ENCODE measurements at regions not wholly inside any gene's neighbourhood (a gene's known extent, or its start where the extent isn't known, plus 50 kb on each side); places are given as distances from the start of the nearest gene placed in this dataset.

DNA sequence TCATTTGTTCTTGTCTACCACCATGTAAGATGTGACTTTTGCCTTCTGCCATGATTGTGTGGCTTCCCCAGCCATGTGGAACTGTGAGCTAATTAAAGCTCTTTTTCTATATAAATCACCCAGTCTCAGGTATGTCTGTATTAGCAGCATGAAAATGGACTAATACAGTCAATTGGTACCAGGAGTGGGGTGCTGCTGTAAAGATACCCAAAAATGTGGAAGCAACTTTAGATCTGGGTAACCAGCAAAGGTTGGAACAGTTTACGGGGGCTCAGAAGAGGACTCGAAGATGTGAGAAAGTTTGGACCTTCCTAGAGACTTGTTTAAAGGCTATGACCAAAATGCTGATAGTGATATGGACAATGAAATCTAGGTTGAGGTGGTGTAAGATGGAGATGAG is 488.9 kb downstream of the ISL1 start:
- TF ChIP-seq, protein P1, sequence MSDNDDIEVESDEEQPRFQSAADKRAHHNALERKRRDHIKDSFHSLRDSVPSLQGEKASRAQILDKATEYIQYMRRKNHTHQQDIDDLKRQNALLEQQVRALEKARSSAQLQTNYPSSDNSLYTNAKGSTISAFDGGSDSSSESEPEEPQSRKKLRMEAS (CRISPR knock-in tag; IDR thresholded peaks at IDR 0.05): no peak
- TF ChIP-seq ETV6 (CRISPR knock-in tag; IDR thresholded peaks at IDR 0.05) (no peak), ZBTB21 (CRISPR knock-in tag; IDR thresholded peaks at IDR 0.05; ENCODE audit: borderline replicate concordance) (no peak), IRF2 (CRISPR knock-in tag; IDR thresholded peaks at IDR 0.05; ENCODE audit: borderline replicate concordance, low read depth) (no peak), FOXP1 (CRISPR knock-in tag; IDR thresholded peaks at IDR 0.05; ENCODE audit: borderline replicate concordance) (no peak), NR1H2 (CRISPR knock-in tag; IDR thresholded peaks at IDR 0.05) (no peak), NR2C2 (CRISPR knock-in tag; IDR thresholded peaks at IDR 0.05) (no peak), RELA (CRISPR knock-in tag; IDR thresholded peaks at IDR 0.05; ENCODE audit: borderline replicate concordance) (no peak)
- TF ChIP-seq, protein P2, sequence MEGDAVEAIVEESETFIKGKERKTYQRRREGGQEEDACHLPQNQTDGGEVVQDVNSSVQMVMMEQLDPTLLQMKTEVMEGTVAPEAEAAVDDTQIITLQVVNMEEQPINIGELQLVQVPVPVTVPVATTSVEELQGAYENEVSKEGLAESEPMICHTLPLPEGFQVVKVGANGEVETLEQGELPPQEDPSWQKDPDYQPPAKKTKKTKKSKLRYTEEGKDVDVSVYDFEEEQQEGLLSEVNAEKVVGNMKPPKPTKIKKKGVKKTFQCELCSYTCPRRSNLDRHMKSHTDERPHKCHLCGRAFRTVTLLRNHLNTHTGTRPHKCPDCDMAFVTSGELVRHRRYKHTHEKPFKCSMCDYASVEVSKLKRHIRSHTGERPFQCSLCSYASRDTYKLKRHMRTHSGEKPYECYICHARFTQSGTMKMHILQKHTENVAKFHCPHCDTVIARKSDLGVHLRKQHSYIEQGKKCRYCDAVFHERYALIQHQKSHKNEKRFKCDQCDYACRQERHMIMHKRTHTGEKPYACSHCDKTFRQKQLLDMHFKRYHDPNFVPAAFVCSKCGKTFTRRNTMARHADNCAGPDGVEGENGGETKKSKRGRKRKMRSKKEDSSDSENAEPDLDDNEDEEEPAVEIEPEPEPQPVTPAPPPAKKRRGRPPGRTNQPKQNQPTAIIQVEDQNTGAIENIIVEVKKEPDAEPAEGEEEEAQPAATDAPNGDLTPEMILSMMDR (IDR thresholded peaks at IDR 0.05): no peak
- TF ChIP-seq, protein P3, sequence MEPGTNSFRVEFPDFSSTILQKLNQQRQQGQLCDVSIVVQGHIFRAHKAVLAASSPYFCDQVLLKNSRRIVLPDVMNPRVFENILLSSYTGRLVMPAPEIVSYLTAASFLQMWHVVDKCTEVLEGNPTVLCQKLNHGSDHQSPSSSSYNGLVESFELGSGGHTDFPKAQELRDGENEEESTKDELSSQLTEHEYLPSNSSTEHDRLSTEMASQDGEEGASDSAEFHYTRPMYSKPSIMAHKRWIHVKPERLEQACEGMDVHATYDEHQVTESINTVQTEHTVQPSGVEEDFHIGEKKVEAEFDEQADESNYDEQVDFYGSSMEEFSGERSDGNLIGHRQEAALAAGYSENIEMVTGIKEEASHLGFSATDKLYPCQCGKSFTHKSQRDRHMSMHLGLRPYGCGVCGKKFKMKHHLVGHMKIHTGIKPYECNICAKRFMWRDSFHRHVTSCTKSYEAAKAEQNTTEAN (CRISPR knock-in tag; IDR thresholded peaks at IDR 0.05): no peak

Measured in WTC11 (cell line).